Stimulated activated CD4-positive, alpha-beta T cell treated with anti-CD3 and anti-CD28 coated beads, Interleukin-2, amount 100 ng/mL, for 24 hours (primary cell): ENCODE measurements at regions not wholly inside any gene's neighbourhood (a gene's known extent, or its start where the extent isn't known, plus 50 kb on each side); places are given as distances from the start of the nearest gene placed in this dataset.
"Not testable (repeated sequence)": the region's sequence is repeated elsewhere in the genome, so short reads cannot be mapped to it uniquely, and the experiment has no call there.

Experiments
- DNase-seq, 2 donors: peaks; one replicate each; pipeline ENCODE4 v3.0.0-alpha.2; 2020

- no peak for DNase-seq
Measured at GRCh38 chr14:86943391-86944365, 1049.3 kb downstream of the GALC start.

DNA sequence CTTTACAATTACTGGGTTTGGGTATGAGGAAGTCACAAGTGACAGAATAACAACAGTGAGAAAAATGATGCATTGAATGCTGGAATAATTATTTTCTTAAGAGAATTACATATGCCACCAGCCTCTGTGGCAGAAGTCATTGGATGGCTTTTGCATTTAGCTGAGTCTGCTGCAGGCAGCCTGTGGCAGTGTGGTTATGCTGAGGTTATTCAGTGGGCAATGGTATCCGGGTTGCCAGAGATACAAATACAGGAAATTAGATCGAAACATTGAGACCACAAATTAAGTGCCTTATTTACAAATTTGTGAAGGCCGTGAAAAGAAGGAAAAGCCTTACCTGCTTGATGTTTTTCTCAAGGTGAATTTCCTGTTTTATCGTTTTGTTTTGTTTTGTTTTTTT is 1050.0 kb downstream of the GALC start:
- DNase-seq: no peak

GRCh38 chr14:86940106-86940505 is 1052.9 kb downstream of the GALC start:
- DNase-seq: no peak

- no peak for DNase-seq
Measured at GRCh38 chr14:86938320-86938719, 1054.7 kb downstream of the GALC start.

GRCh38 chr14:86936556-86936955 is 1056.4 kb downstream of the GALC start:
- DNase-seq: no peak

- DNase-seq: no peak
Measured at GRCh38 chr14:86935241-86935885, 1057.6 kb downstream of the GALC start.

DNA sequence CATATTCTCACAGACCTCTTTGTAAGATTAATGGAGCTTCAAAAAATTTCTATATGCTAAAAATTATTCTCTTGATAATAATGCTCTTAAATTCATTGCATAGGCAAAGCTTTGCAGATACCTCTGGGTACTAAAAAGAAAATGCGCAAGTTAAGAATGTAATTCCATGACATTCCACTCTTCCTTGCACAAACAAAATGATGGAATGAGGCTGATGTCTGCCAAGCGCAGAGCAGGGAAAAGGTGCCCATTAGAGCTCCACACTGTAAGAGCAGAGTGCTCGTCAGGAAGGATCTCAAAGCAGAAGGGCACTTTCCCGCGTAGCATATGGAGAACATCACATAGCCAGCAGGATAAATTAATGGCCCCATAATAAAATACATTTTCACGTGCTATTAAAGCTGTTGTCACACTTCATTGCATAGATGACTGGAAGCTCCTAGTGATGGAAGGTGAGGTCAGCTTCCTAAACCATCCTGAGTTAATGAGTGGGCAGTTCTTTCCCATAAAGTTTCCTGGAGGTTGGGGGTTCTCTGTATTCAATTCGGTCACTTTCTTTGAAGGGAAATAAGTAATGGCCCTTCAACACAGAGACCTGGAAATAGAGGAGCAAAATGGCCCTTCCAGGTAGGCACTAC is 1058.9 kb downstream of the GALC start:
- no peak for DNase-seq

DNA sequence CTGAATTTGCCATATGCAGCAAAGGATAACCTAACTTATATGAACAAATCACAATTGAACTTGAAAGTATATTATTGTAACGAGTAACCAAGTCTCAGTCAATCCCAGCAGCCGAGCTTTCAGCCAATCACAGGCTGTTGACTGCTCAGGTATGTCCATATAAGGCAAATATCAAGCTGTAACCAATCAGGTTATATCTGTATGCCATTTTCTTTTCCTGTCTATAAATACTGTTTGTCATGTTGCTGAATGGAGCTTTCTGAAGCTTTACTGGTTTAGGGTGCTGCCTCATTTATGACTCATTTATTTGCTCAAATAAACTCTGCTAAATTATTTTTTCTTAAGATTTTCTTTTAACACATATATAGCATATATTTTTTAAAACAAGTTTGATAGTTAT is 1059.5 kb downstream of the GALC start:
- DNase-seq: no peak

DNA sequence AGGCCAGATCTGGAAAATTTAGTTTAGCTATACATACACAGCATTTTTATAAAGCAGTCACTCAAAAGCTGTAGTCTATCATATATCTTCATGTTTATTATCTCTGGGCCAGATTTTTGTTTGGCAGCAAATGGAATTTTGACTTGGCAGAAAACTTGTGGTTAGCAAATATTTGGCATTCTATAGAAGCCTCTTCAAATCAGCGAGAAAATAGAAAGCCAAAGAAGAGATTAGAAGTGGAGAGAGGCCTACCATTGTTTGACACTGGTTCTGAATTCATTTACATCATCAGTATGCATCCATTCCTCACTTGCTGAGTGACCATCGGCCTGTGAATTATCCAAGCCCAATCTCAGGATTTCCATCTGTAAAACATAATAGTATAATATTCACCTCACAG is 1077.6 kb downstream of the GALC start:
- no peak for DNase-seq

DNA sequence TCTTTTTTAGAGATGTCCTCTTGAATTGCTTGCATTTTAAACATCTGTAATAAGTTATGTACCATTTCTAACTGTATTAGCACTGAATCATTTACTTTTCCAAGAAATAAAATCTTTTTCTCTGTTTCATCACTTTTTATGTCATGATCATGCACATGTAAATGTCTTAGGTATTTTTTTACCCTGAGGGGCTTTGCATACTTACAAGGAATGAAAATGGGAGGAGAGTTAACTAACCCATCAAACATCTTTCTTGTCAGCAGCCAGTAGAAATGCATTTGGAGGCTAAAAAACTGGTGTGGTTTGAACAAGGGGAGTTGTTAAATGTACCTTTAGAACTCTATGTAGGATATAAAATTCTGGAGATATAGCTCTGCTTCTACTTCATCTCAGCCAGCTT is 1080.3 kb downstream of the GALC start:
- no peak for DNase-seq

- DNase-seq: no peak
Measured at GRCh38 chr14:86911486-86911885, 1081.5 kb downstream of the GALC start.

DNA sequence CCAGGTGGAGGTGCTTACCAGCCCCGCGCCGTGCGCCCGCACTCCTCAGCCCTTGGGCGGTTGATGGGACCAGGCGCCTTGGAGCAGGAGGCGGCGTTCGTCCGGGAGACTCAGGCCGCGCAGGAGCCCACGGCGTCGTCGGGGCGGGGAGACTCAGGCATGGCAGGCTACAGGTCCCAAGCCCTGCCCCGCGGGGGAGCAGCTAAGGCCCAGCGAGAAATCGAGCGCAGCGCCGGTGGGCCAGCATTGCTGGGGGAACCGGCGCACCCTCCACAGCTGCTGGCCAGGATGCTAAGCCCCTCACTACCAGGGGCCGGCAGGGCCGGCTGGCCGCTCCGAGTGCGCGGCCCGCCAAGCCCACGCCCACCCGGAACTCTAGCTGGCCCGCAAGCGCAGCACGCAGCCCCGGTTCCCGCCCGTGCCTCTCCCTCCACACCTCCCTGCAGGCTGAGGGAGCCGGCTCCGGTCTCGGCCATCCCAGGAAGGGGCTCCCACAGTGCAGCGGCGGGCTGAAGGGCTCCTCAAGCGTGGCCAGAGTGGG is 1087.5 kb downstream of the GALC start:
- DNase-seq: not testable (repeated sequence)

- no peak for DNase-seq
Measured at GRCh38 chr14:86902176-86902950, 1090.6 kb downstream of the GALC start.

- no peak for DNase-seq
Measured at GRCh38 chr14:86897704-86898513, 1095.1 kb downstream of the GALC start.

DNA sequence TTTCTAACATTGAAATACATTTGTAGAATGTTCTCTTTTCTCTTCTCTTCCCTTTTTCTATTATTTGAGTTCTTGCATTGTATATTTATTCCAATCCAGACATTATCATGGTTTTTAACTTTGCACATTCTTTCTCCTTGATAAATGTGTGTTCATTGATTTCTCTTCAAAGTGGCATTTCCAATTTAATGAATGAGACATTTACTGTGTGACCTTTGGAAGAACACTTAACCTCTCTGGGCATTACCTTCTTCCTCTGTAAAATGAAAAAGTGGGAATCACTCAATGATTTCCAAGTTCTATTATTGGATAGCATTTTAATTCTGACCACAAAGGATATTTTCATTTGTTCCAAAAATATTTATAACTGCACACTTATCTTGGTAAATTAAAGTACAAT is 1095.8 kb downstream of the GALC start:
- no peak for DNase-seq

DNA sequence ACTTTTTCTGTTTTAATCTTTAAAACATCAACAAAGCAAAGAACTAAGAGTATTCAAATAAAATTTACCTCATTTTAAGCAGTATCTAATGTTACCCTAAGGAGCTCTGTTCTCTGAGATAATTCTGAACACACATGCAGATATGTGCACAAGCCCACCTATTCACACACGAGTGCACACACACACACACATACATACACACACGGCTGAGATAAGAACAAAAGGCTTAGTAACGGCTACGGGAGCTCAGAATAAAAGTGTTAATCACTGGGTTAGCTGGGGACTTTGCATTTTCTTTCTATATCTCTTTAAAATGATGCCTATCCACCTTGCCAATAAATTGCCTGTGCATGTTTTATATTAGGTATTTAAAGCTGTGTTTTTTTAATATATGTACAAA is 1096.3 kb downstream of the GALC start:
- no peak for DNase-seq

DNA sequence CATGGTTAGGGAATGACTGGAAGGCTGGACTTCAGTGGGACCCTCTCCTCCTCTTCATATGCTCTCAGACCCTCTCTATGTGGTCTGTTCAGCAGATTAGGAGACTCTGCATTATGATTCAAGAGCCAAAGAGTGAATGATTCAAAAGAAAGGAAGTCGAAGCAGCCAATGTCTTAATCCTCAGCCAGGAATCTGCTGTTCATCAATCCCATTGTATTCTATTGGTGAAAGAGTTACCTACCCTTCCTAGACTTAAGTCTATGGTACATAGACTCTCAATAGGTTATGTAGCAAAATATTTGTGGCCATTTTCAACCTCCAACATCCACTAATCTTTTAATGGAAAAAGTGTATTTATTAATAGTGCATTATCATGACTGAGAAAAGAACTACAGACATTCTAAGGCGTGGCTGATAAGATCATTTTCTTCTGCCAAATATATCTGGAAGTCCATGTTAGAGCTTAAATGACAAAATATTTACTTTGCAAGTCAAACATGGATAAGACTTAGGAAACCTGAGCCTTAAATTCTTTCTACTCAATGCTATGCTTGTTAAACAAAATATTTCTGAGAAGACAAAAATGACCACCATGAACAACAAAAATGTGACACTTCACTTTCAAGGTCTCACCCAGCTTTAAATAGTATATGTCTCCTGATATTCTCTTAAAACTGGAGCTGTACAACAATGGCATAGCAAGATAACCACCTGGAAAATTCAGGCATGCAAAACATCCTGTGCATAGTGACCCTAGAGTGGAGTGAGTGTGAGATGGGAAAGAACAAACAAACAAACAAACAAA is 1100.6 kb downstream of the GALC start:
- DNase-seq: no peak

- DNase-seq: no peak
Measured at GRCh38 chr14:86885280-86885679, 1107.7 kb downstream of the GALC start.

GRCh38 chr14:86884498-86884897 is 1108.5 kb downstream of the GALC start:
- DNase-seq: no peak

GRCh38 chr14:86882818-86883217 is 1110.2 kb downstream of the GALC start:
- DNase-seq: no peak

DNA sequence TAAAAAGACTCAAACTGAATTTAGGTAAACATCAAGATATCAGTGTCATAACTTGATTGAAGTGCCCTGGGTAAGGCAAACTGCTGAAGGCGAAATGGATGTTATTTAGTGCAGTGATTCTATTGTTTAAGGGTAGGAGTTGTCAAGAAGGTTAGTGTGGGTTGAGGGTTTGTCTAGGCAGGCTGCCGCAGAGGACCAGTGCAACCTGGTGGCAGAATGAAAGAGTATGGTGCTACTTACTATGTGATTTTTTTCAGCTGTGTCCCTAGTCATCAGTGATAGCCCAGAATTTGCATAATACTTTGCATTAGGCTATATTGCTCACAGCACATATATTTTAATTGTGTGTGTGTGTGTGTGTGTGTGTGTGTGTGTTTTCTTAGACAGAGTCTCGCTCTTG is 1127.0 kb downstream of the GALC start:
- DNase-seq: no peak
